ENCODE measurements at regions not wholly inside any gene's neighbourhood (a gene's known extent, or its start where the extent isn't known, plus 50 kb on each side); places are given as distances from the start of the nearest gene placed in this dataset.

DNA sequence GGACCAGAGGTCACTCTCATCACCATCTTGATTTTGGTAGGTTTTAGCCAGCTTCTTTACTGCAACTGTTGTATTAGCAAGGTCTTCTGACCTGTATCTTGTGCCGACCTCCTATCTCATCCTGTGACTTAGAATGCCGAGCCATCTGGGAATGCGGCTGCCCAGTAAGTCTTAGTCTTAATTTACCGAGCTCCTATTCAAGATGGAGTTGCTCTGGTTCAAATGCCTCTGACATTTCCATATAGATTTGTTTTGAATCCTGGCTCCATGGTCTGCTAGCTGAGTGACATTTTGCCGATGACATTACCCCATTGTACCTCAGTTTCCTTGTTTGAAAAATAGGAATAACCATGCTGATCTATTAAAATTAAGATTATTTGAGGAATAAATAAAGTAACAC is 193.9 kb upstream of the HMCN1 start:
- no TSS peak for BruUV-seq (replicated peaks)
- no peak overlapping the region for H3K4me2 ChIP-seq (ENCODE audit: low read depth, low read length)
- intact Hi-C loops (cut with micrococcal nuclease; ENCODE audit: unreplicated experiment), result no loop called here
- H3K4me3 ChIP-seq (replicated peaks in 1 of 3; ENCODE audit: insufficient read depth in 1 of 3, low read depth in 2 of 3, low read length in 3 of 3), result no peak overlapping the region
- no peaks in the 10 kb centered on the region for H4K20me1 ChIP-seq (ENCODE audit: insufficient read depth, low read length)
- no peak for DNase-seq (ENCODE audit: low spot score)
- H3K27ac ChIP-seq (ENCODE audit: extremely low read length, insufficient read depth, low read length), result no peak overlapping the region
- H3K9me3 ChIP-seq (ENCODE audit: low read length), result no peaks in the 10 kb centered on the region
- H2AFZ ChIP-seq (ENCODE audit: low read length), result no peak overlapping the region
- FAIRE-seq, result no peak
- in situ Hi-C loops (cut with HindIII; ENCODE audit: extremely low pct_ligation_motif_present, low pct_unique_long_range_greater_than_20kb), result no loop called here
- no peak overlapping the region for H3K9ac ChIP-seq (ENCODE audit: insufficient read depth, low read depth, low read length)
- H3K27me3 ChIP-seq (ENCODE audit: control insufficient read depth in 1 of 2, insufficient read depth in 2 of 2, low read length in 2 of 2), result no peaks in the 10 kb centered on the region
- no peaks in the 10 kb centered on the region for H3K36me3 ChIP-seq (replicated peaks in 1 of 2; ENCODE audit: control insufficient read depth in 1 of 2, insufficient read depth in 2 of 2, low read length in 2 of 2)
- no peak for ATAC-seq
- POLR2A ChIA-PET, result no interaction called here
- CTCF ChIA-PET (ENCODE audit: low intra/inter-chr PET ratio, low total read pairs), result no interaction called here
- no peaks in the 10 kb centered on the region for H3K79me2 ChIP-seq (ENCODE audit: insufficient read depth, low read length)
- WGBS (ENCODE audit: low lambda C conversion rate), result 29% methylated on average over 5 of the region's 5 CpGs
- H3K4me1 ChIP-seq (ENCODE audit: insufficient read depth, low read length), result no peaks in the 10 kb centered on the region
- no peak for TF ChIP-seq ZNF510 (CRISPR knock-in tag; IDR thresholded peaks at IDR 0.05; ENCODE audit: low read depth)
- TF ChIP-seq, protein P1, sequence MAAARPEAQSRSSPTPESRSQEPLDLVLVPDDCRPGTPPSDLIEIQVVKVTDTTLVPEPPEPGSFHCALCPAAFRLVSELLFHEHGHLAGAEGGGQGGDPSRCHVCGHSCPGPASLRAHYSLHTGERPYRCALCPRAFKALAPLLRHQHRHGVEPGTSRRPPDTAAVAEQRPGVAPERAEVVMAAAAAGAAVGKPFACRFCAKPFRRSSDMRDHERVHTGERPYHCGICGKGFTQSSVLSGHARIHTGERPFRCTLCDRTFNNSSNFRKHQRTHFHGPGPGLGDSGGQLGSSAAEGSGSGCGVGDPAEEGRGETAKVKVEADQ (CRISPR knock-in tag; IDR thresholded peaks at IDR 0.05; ENCODE audit: borderline replicate concordance), result no peak
- no peak for TF ChIP-seq IRX3 (CRISPR knock-in tag; IDR thresholded peaks at IDR 0.05; ENCODE audit: borderline replicate concordance, low read depth)
- no peak for TF ChIP-seq MAFK (conservative IDR thresholded peaks at IDR 0.05 in 1 of 2, IDR thresholded peaks at IDR 0.05 in 1 of 2; ENCODE audit: low read length in 2 of 2)
- no peak for TF ChIP-seq ELF1 (CRISPR knock-in tag; IDR thresholded peaks at IDR 0.05)
- no peak for TF ChIP-seq ZNF576 (CRISPR knock-in tag; IDR thresholded peaks at IDR 0.05)
- no peak for TF ChIP-seq STAT5B (CRISPR knock-in tag; IDR thresholded peaks at IDR 0.05)
- no peak for TF ChIP-seq ZMYM2 (CRISPR knock-in tag; IDR thresholded peaks at IDR 0.05)
- TF ChIP-seq ZNF792 (CRISPR knock-in tag; IDR thresholded peaks at IDR 0.05), result no peak
- no peak for TF ChIP-seq PAWR (CRISPR knock-in tag; IDR thresholded peaks at IDR 0.05; ENCODE audit: borderline replicate concordance)
- TF ChIP-seq SP140L (CRISPR knock-in tag; IDR thresholded peaks at IDR 0.05; ENCODE audit: borderline replicate concordance), result no peak
- no peak for TF ChIP-seq BRD4 (CRISPR knock-in tag; IDR thresholded peaks at IDR 0.05)
- TF ChIP-seq ZNF318 (CRISPR knock-in tag; IDR thresholded peaks at IDR 0.05), result no peak
- TF ChIP-seq EP300 (IDR thresholded peaks at IDR 0.05; ENCODE audit: low read depth in 2 of 2, low read length in 2 of 2), result no peak
- TF ChIP-seq EP300 (CRISPR knock-in tag; IDR thresholded peaks at IDR 0.05; ENCODE audit: borderline replicate concordance), result no peak
